ENCODE measurements at regions not wholly inside any gene's neighbourhood (a gene's known extent, or its start where the extent isn't known, plus 50 kb on each side); places are given as distances from the start of the nearest gene placed in this dataset.

GRCh38 chr20:11791316-11791715 lies 126.4 kb upstream of the BTBD3 start:
- Histone ChIP-seq H3K36me3 (ENCODE audit: insufficient read depth) (no peaks in the 10 kb centered on the region), H4K20me1 (replicated peaks; ENCODE audit: insufficient read depth) (no peaks in the 10 kb centered on the region), H3K79me2 (replicated peaks; ENCODE audit: insufficient read depth) (no peaks in the 10 kb centered on the region), H2AFZ (no peak overlapping the region), H3F3A (replicated peaks; ENCODE audit: low read depth) (no peaks in the 10 kb centered on the region), H3K4me3 (no peak overlapping the region), H3K9me2 (ENCODE audit: insufficient read depth) (peaks cover 3% of the 10 kb centered on the region; the same call in 1 of the 2 replicates), H3K27me3 (ENCODE audit: insufficient read depth) (no peaks in the 10 kb centered on the region), H3K4me1 (ENCODE audit: insufficient read depth) (peaks cover 31% of the 10 kb centered on the region), H3K4me2 (no peak overlapping the region), H3K27ac (ENCODE audit: low read depth) (no peak overlapping the region)
- TF ChIP-seq, protein P1, sequence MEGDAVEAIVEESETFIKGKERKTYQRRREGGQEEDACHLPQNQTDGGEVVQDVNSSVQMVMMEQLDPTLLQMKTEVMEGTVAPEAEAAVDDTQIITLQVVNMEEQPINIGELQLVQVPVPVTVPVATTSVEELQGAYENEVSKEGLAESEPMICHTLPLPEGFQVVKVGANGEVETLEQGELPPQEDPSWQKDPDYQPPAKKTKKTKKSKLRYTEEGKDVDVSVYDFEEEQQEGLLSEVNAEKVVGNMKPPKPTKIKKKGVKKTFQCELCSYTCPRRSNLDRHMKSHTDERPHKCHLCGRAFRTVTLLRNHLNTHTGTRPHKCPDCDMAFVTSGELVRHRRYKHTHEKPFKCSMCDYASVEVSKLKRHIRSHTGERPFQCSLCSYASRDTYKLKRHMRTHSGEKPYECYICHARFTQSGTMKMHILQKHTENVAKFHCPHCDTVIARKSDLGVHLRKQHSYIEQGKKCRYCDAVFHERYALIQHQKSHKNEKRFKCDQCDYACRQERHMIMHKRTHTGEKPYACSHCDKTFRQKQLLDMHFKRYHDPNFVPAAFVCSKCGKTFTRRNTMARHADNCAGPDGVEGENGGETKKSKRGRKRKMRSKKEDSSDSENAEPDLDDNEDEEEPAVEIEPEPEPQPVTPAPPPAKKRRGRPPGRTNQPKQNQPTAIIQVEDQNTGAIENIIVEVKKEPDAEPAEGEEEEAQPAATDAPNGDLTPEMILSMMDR (conservative IDR thresholded peaks at IDR 0.05; ENCODE audit: low read depth in 2 of 2), result no peak
- TF ChIP-seq CREB1 (CRISPR knock-in tag; IDR thresholded peaks at IDR 0.05; ENCODE audit: low read depth) (no peak), EZH2phosphoT487 (IDR thresholded peaks at IDR 0.05; ENCODE audit: unreplicated experiment) (no peak), EZH2 (IDR thresholded peaks at IDR 0.05; ENCODE audit: low read depth, unreplicated experiment) (no peak), JUNB (IDR thresholded peaks at IDR 0.05; ENCODE audit: unreplicated experiment) (no peak), NANOG (IDR thresholded peaks at IDR 0.05; ENCODE audit: borderline replicate concordance) (no peak), ZNF462 (CRISPR knock-in tag; IDR thresholded peaks at IDR 0.05) (no peak), ZNF114 (CRISPR knock-in tag; IDR thresholded peaks at IDR 0.05) (no peak), STAT1 (IDR thresholded peaks at IDR 0.05; ENCODE audit: unreplicated experiment) (no peak), ZNF331 (CRISPR knock-in tag; IDR thresholded peaks at IDR 0.05; ENCODE audit: low read depth) (no peak), POLR2AphosphoS5 (IDR thresholded peaks at IDR 0.05; ENCODE audit: low read depth) (no peak)
- TF ChIP-seq, protein P2, sequence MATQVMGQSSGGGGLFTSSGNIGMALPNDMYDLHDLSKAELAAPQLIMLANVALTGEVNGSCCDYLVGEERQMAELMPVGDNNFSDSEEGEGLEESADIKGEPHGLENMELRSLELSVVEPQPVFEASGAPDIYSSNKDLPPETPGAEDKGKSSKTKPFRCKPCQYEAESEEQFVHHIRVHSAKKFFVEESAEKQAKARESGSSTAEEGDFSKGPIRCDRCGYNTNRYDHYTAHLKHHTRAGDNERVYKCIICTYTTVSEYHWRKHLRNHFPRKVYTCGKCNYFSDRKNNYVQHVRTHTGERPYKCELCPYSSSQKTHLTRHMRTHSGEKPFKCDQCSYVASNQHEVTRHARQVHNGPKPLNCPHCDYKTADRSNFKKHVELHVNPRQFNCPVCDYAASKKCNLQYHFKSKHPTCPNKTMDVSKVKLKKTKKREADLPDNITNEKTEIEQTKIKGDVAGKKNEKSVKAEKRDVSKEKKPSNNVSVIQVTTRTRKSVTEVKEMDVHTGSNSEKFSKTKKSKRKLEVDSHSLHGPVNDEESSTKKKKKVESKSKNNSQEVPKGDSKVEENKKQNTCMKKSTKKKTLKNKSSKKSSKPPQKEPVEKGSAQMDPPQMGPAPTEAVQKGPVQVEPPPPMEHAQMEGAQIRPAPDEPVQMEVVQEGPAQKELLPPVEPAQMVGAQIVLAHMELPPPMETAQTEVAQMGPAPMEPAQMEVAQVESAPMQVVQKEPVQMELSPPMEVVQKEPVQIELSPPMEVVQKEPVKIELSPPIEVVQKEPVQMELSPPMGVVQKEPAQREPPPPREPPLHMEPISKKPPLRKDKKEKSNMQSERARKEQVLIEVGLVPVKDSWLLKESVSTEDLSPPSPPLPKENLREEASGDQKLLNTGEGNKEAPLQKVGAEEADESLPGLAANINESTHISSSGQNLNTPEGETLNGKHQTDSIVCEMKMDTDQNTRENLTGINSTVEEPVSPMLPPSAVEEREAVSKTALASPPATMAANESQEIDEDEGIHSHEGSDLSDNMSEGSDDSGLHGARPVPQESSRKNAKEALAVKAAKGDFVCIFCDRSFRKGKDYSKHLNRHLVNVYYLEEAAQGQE (IDR thresholded peaks at IDR 0.05; ENCODE audit: unreplicated experiment), result no peak
- TF ChIP-seq, protein P3, sequence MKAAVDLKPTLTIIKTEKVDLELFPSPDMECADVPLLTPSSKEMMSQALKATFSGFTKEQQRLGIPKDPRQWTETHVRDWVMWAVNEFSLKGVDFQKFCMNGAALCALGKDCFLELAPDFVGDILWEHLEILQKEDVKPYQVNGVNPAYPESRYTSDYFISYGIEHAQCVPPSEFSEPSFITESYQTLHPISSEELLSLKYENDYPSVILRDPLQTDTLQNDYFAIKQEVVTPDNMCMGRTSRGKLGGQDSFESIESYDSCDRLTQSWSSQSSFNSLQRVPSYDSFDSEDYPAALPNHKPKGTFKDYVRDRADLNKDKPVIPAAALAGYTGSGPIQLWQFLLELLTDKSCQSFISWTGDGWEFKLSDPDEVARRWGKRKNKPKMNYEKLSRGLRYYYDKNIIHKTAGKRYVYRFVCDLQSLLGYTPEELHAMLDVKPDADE (IDR thresholded peaks at IDR 0.05), result no peak
- Mint-ChIP-seq H3K4me3 (no peak overlapping the region), H3K4me1 (peaks cover 33% of the 10 kb centered on the region), H3K36me3 (ENCODE audit: low read depth) (no peaks in the 10 kb centered on the region), H3K9me3 (no peaks in the 10 kb centered on the region), H3K27ac (no peak overlapping the region), H3K27me3 (ENCODE audit: insufficient read depth, low read depth, poor library complexity) (peaks cover 4% of the 10 kb centered on the region)
- ATAC-seq, result peak; percentile 51; the same call in 2 of the 3 replicates
- no peak for DNase-seq (ENCODE audit: low spot score)

Measured in GM23338 (cell line).